ENCODE measurements at regions not wholly inside any gene's neighbourhood (a gene's known extent, or its start where the extent isn't known, plus 50 kb on each side); places are given as distances from the start of the nearest gene placed in this dataset.

- no peak for DNase-seq
Observed at GRCh38 chr15:99440551-99441443, 125.0 kb upstream of the MEF2A start.

DNA sequence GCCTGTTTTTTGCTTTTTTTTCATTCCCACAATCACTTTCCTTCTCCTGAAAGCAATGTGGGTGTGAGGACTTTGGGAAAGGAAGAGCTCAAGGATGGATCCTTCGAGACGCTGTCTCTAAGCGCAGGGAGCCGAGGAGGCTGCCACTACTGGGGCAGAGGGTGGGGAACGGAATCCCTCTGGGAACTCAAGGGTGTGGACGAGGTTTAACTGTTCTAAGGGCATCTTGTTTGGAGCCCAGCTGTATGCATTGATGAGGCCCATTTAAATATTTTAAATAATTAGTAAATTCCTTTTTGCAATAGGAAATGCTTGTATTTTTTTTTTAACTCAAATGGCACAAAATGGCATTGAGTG lies 124.4 kb upstream of the MEF2A start:
- DNase-seq, result no peak

DNA sequence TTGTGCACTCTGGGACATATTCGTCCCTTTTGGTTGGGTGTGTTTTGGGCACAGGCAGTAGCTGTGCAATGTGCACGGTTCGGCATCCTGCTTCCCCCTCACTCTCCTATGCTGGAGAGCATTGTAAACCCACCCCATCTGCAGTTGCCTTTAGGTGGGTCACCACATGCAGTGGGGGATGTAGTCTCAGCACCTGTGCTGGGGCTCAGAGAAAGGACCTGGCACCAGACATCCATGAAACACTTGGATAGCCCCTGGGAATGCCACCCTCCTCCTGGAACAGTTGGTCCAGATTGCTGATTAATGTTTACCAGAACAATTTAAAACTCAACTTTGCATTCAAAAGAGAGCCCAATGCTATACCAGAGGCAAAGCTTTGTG lies 123.9 kb upstream of the MEF2A start:
- no peak for DNase-seq

DNA sequence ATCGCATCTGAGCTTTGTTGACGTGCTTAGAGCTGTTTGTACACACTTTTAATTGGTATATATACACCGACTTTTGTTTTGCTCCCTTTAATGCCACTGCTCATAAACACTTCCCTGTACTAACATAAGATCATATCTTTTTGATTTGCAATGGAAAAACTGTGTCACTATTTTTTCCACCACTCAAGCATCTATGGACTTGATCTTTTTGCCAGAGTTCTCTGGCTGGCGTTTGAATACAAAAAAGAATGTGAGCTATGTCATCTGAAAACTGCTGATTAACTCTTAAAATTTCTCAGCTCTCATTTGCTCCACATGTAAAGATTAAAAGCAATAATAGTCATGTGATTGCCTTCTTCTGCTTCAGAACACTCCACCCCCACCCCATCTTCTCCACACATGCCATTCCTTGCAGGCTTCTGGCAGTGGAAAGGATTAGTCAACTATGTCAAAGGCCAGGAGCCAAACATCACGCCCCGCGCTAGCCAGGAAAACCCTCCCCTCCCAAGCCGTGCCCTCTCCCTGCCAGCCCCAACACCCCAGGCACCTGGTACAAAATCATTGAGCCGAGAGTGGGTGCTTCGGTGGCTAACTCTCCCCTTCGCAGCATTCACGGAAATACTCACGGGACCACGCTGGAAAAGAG lies 123.4 kb upstream of the MEF2A start:
- no peak for DNase-seq

GRCh38 chr15:99443056-99443756 lies 122.6 kb upstream of the MEF2A start:
- no peak for DNase-seq

GRCh38 chr15:99443768-99444446 lies 121.9 kb upstream of the MEF2A start:
- no peak for DNase-seq

GRCh38 chr15:99445272-99445850 lies 120.4 kb upstream of the MEF2A start:
- no peak for DNase-seq

DNA sequence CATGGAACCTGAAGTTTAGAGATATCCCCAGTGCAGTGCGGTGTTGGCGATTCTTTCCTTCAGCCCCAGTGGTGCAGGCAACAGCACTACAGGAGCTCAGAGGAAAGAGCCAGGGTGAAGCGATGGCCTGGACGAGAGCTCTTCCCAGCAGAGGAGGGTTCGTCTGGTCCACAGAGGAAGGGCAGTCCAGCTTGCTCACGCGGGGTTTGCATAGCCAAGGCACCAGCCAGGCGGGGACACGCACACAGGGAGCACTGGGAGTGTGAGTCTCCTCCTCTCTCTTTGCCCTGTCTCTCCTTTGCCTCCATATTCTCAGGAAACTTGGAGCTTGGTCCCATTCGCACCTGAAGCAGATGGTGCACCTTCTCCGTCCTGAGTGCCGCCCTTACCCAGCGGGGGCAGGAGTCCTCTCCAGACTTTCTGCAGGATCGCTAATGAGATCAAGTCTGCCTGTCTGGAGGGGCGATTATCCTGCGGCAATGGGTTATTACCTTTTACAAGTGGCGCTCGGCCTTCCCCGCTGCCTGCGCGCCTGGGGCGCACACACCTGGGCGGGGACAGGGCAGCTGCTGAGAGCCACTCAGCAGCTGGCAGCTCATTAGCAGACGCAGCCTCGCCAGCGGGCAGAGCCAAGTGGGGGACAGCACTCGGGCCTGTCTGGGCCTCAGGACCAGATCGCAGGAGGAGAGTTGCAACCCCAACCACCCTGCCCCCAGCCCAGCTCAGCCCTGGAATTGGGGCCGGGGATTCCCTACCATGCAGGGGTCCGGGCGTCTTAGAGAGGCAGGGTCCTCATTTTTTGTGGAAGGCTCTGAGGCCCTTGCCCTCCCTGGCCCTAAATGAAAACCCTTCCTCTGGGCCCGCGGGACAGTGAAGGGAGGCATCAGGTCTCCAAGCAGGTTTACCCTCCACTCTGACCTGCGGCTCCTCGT lies 119.0 kb upstream of the MEF2A start:
- DNase-seq, result no peak

GRCh38 chr15:99447497-99448371 lies 118.0 kb upstream of the MEF2A start:
- no peak for DNase-seq

DNA sequence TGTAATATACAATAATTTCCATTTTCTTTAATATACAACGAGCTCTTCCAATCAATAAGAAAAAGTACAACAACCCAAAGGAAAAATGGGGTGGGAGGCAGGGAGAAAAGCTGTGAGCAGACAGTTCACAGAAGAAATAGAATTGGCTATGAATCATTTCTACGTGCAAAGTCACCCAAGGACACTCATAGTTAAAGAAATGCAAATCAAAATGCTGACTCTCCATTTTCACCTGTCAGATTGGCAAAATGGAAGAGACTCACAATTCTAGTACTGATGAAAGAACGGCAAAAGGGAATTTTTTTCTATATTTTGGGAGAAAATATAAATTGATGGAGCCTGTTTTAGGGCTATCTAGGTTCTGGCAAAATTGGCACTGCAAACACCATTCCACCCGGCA lies 116.3 kb upstream of the MEF2A start:
- no peak for DNase-seq

GRCh38 chr15:99450896-99451358 lies 114.9 kb upstream of the MEF2A start:
- peak; percentile 16 to 27 for DNase-seq

- no peak for DNase-seq
Observed at GRCh38 chr15:99451484-99451883, 114.3 kb upstream of the MEF2A start.

- no peak for DNase-seq
Observed at GRCh38 chr15:99452010-99452409, 113.8 kb upstream of the MEF2A start.

DNA sequence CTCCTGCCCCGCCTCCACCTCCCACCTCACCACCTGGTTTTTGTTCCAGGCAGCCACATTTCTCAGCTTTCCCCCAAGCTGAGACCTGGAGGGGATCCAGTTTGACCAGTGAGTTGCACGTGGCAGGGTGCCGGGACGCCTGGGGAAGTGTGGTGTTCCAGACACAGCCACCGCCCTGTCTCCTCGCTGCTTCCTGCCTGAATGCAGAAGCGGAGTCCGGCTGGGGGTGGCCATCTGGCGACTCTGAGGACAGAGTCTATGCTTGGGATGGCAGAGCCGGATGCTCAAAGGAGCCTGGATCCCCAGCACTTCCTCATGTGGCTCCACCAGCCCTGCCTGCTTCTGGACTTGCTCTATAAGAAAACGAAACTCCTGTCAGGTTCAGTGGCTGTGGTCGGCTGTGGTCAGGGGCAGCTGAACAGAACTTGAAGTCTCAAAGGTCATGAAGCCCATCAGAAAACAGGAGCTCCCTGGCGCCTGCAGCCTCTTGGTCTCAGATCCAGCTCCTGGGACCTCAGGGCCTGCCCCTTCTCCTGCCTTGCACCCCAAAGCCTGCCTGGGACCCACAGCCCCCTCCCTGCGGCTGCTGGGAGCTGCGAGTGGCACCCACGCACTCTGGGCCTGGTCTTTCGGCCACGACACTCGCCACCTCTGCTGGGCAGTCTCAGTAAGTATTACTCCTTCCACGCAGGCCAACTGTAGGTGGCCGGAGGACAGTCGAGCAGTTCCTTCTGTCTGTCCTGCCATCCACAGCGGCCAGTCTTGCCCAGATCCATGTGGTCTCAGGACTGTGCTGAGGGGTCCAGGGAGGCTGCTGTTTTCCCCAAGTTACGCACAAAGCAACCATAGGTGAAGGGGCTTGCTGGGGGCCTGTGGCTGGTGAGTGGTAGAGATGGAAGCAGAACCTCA lies 112.8 kb upstream of the MEF2A start:
- DNase-seq, result peak; percentile 7 to 63

DNA sequence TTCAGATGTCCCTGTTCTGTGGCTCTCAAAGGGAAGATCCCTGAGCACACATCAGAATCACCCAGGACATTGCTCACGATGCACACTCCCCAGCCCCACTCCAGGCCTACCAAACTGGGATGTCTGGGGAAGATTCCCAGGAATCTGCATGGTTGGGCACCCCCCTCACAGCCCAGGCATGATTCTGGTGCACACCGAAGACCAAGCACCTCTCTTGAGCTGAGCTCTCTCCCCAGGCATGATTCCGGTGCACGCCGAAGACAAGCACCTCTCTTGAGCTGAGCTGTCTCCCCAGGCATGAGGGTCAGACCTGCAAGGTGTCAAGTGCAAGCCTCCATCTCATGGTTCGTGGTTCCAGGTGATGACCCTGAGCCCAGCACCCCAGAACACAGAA lies 112.2 kb upstream of the MEF2A start:
- no peak for DNase-seq

DNA sequence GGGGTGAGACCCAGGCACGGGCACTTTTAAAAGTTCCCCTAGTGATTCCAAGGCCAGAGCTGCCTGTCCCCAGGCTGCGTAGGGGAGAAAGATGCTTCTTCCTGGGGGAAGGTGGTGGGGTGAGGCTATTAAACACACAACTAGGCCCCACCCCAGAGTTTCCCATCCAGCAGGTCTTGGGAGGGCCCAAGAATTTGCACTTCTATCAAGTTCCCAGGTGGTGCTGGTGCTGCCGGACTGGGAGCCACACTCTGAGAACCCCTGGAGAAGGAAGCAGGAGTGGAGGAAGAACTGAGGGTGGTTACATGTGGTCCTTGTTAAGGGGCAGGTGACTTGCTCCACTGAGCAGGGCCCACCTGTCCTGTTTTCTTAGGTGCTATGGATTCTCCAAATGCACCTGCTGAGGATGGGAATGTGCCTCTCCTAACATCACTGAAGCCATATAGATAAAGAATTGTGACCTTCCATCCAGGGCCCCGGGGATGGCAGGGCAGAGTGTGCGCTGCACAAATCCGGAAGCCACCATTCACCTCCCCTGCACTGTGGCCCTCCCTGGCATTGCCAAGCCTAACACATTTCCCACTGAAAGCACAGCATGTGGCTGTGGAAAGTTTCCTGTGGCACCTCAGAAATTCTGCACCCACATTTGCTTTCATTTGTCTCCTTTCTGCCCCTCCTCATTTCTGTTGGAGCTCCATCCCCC lies 111.5 kb upstream of the MEF2A start:
- no peak for DNase-seq

GRCh38 chr15:99454941-99455788 lies 110.6 kb upstream of the MEF2A start:
- DNase-seq, result peak in 1 of 2 donors; percentile 12

DNA sequence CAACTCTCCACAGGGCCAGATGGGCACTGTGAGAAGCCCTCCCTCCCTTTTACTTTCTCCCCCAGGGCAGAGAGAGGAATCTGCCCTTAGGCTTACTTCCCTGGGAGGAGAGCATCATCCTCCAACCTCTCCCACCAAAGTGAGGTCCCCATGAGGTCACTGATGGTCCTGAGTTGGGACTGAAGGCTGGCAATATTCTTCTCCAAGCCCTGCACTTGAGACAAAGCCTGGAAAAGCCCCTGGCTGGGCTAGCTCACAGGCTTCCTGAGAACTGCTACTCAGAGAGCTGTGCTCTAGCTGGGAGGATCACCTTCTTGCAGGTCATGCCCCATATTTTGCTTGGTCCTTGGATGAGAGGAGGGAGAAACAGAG lies 110.0 kb upstream of the MEF2A start:
- DNase-seq, result no peak

Data from hippocampal formation (tissue), 2 donors.